Pancreas (tissue), 10 donors: ENCODE measurements at regions not wholly inside any gene's neighbourhood (a gene's known extent, or its start where the extent isn't known, plus 50 kb on each side); places are given as distances from the start of the nearest gene placed in this dataset.

Experiments
- ATAC-seq, 4 donors: fragments of 200-7000 bp; cut with Tn5 transposase; one replicate each; pipeline versions ENCODE4 v1.8.0 to v1.9.1; 2020; ENCODE audit warnings: mild to moderate bottlenecking in 4 of 4, moderate library complexity in 4 of 4
- DNase-seq, 6 donors: peaks; one replicate each; pipeline ENCODE4 v3.0.0-alpha.2; 2020
- FAIRE-seq: peaks from 2 replicates; lab custom pipeline; 2012; peaks lifted over from hg19 to GRCh38; lab: Jason Lieb, UNC
- H3K27ac ChIP-seq, 4 donors: fragments of 200-600 bp; sonication (generic); 1 replicate in 3 of 4; 2 replicates in 1 of 4; pipeline versions ENCODE4 v1.5.0 to v1.8.0; 2020
- H3K27me3 ChIP-seq, 4 donors: fragments of 200-600 bp; one replicate each; pipeline ENCODE4 v1.8.0; 2021
- H3K36me3 ChIP-seq, 3 donors: fragments of 200-600 bp; sonication (generic) in 1 of 3; one replicate each; pipeline versions ENCODE4 v1.5.0 to v1.8.0; 2020 to 2021
- H3K4me1 ChIP-seq, 3 donors: fragments of 200-600 bp; one replicate each; pipeline ENCODE4 v1.8.0; 2021
- H3K4me3 ChIP-seq, 4 donors: fragments of 200-600 bp; sonication (generic) in 2 of 4; one replicate each; pipeline versions ENCODE4 v1.5.0 to v1.8.0; 2020 to 2021
- H3K9me3 ChIP-seq, 4 donors: fragments of 200-600 bp; one replicate each; pipeline ENCODE4 v1.8.0; 2021
- CTCF ChIP-seq, 4 donors: fragments of 200-600 bp; sonication (generic) in 3 of 4; IDR thresholded peaks; one replicate each; pipeline versions ENCODE4 v1.5.0 to v1.8.0; 2021; ENCODE audit warnings: antibody characterized with exemption in 4 of 4
- WGBS, 2 donors: extraction: QIAGEN DNeasy Blood & Tissue Kit; methylation state at CpG; one replicate each; pipeline ENCODE4 v1.1.7; 2013; 5-methylcytosine and 5-hydroxymethylcytosine counted together
- intact Hi-C, 3 donors: fragments of 100-400 bp; cut with DNase I; formaldehyde crosslinking; loops; one replicate each; pipeline versions ENCODE4 v1.11.1 to v1.14.2; 2022
- donor health status: healthy with polysubstance abuse.
- donor health status: DM: no; HTN: no; CAD: no; lungs with moderate emphysema.
- donor health status: DM: no; HTN: no; CAD: no.
- donor health status: control.
- donor health status: control.
- donor health status: Bipolar disorder and iron deficiency.
- donor health status: DM: yes; HTN: yes; CAD: no.
- donor health status: DM: no; HTN: no; CAD: no.
- donor health status: DM: no; HTN: no; CAD: no.
- donor health status: DM: yes; HTN: yes; CAD: no.

- FAIRE-seq: no peak
These were observed 73.1 kb downstream of the PLEKHG1 start for GRCh38 chr6:150672800-150673199.

GRCh38 chr6:150673720-150674346 lies 74.1 kb downstream of the PLEKHG1 start:
- H3K4me3 ChIP-seq: no peak overlapping the region
- TF ChIP-seq CTCF (IDR thresholded peaks at IDR 0.05): no peak
- H3K4me1 ChIP-seq: peaks cover 0 to 5% (median 1%) of the 10 kb centered on the region in 3 donors
- DNase-seq (no peak), ATAC-seq (no peak), FAIRE-seq (no peak)
- no peaks in the 10 kb centered on the region for H3K36me3 ChIP-seq
- no peaks in the 10 kb centered on the region for H3K9me3 ChIP-seq
- no peaks in the 10 kb centered on the region for H3K27me3 ChIP-seq
- intact Hi-C loops: no loop called here
- WGBS, 2 donors: 83% methylated on average over 9 of the region's 9 CpGs
- H3K27ac ChIP-seq: no peak overlapping the region

More at GRCh38 chr6:150672800-150673199, 73.1 kb downstream of the PLEKHG1 start:
- DNase-seq: no peak
- no peak for TF ChIP-seq CTCF (IDR thresholded peaks at IDR 0.05)
- Histone ChIP-seq H3K4me3 (no peak overlapping the region), H3K9me3 (no peaks in the 10 kb centered on the region), H3K36me3 (no peaks in the 10 kb centered on the region), H3K27ac (no peak overlapping the region), H3K4me1 (peaks cover 0 to 11% (median 8%) of the 10 kb centered on the region in 3 donors), H3K27me3 (no peaks in the 10 kb centered on the region)
- 24 to 31% methylated on average over 2 of the region's 2 CpGs for WGBS, 2 donors
- intact Hi-C loops: no loop called here
- ATAC-seq: no peak

GRCh38 chr6:150676344-150676743 lies 76.7 kb downstream of the PLEKHG1 start:
- ATAC-seq (no peak), FAIRE-seq (no peak), DNase-seq (no peak)
- no peaks in the 10 kb centered on the region for H3K36me3 ChIP-seq
- H3K4me3 ChIP-seq: no peak overlapping the region
- intact Hi-C loops: no loop called here
- no peaks in the 10 kb centered on the region for H3K9me3 ChIP-seq
- no peaks in the 10 kb centered on the region for H3K4me1 ChIP-seq
- TF ChIP-seq CTCF (IDR thresholded peaks at IDR 0.05): no peak
- 67 to 71% methylated on average over 4 of the region's 4 CpGs for WGBS, 2 donors
- no peaks in the 10 kb centered on the region for H3K27me3 ChIP-seq
- no peak overlapping the region for H3K27ac ChIP-seq

GRCh38 chr6:150676772-150677171 lies 77.1 kb downstream of the PLEKHG1 start:
- Histone ChIP-seq H3K27ac (no peak overlapping the region), H3K9me3 (no peaks in the 10 kb centered on the region), H3K27me3 (no peaks in the 10 kb centered on the region), H3K4me1 (no peaks in the 10 kb centered on the region), H3K4me3 (no peak overlapping the region), H3K36me3 (no peaks in the 10 kb centered on the region)
- WGBS, 2 donors: 93 to 100% methylated on average over 2 of the region's 2 CpGs
- no peak for ATAC-seq
- intact Hi-C loops: no loop called here
- FAIRE-seq: no peak
- TF ChIP-seq CTCF (IDR thresholded peaks at IDR 0.05): no peak
- no peak for DNase-seq

GRCh38 chr6:150680510-150680909 lies 80.8 kb downstream of the PLEKHG1 start:
- Histone ChIP-seq H3K4me1 (no peaks in the 10 kb centered on the region), H3K36me3 (no peaks in the 10 kb centered on the region), H3K4me3 (no peak overlapping the region), H3K27me3 (no peaks in the 10 kb centered on the region), H3K27ac (no peak overlapping the region), H3K9me3 (no peaks in the 10 kb centered on the region)
- TF ChIP-seq CTCF (IDR thresholded peaks at IDR 0.05): no peak
- FAIRE-seq (no peak), DNase-seq (no peak), ATAC-seq (no peak)
- 89 to 95% methylated on average over 5 of the region's 5 CpGs for WGBS, 2 donors
- intact Hi-C loops: no loop called here
